GM20000 (cell line): ENCODE measurements at regions not wholly inside any gene's neighbourhood (a gene's known extent, or its start where the extent isn't known, plus 50 kb on each side); places are given as distances from the start of the nearest gene placed in this dataset.

ENCODE experiments used
- DNase-seq: peaks from one replicate; pipeline ENCODE4 v3.0.0; 2012; ENCODE audit warnings: low spot score
- TF ChIP-seq, protein P1 (sequence below): IDR thresholded peaks from 2 replicates; pipeline ENCODE4 v1.5.1; 2012; ENCODE audit warnings: mild to moderate bottlenecking, control low read depth; ENCODE audit errors: extremely low read depth, missing control alignments

DNA sequence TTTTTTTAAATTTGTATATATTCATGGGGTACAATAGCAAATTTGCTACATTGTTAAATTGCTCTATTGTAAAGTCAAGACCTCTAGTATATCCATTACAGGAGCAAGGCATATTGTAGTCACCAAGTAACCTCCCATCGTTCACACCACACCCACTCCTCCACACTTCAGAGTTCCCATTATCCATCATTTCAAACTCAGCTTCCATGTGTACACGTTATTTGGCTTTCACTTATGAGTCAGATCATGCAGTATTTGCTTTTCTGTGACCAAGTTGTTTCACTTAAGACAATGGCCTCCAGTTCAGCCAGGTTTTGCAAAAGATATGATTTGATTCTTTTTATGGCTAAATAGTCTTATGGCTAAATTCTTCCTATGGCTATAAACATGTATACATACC, 2614.2 kb downstream of the PCDH7 start:
- DNase-seq: no peak
- TF ChIP-seq, protein P1, sequence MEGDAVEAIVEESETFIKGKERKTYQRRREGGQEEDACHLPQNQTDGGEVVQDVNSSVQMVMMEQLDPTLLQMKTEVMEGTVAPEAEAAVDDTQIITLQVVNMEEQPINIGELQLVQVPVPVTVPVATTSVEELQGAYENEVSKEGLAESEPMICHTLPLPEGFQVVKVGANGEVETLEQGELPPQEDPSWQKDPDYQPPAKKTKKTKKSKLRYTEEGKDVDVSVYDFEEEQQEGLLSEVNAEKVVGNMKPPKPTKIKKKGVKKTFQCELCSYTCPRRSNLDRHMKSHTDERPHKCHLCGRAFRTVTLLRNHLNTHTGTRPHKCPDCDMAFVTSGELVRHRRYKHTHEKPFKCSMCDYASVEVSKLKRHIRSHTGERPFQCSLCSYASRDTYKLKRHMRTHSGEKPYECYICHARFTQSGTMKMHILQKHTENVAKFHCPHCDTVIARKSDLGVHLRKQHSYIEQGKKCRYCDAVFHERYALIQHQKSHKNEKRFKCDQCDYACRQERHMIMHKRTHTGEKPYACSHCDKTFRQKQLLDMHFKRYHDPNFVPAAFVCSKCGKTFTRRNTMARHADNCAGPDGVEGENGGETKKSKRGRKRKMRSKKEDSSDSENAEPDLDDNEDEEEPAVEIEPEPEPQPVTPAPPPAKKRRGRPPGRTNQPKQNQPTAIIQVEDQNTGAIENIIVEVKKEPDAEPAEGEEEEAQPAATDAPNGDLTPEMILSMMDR: no peak

DNA sequence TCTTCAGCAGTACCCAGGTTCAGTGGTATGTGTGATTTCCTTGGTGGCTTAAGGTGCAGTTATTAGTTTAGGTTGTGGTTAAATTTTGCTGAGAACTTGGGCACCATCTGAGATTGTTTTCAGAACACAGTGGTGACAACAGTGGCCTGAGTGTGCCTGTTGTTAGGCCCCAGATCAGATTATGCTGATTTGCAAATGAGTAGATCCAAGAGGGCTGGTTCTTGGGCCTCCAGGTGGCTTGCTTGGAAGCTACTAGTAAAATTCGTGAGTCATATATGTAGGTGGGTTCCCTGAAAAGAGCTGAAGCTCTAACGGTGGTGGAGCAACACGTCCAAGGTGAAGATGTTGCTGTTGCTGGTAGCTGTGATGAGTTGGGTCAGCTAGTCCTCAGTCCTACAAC, 2619.6 kb downstream of the PCDH7 start:
- TF ChIP-seq, protein P1: no peak
- no peak for DNase-seq

DNA sequence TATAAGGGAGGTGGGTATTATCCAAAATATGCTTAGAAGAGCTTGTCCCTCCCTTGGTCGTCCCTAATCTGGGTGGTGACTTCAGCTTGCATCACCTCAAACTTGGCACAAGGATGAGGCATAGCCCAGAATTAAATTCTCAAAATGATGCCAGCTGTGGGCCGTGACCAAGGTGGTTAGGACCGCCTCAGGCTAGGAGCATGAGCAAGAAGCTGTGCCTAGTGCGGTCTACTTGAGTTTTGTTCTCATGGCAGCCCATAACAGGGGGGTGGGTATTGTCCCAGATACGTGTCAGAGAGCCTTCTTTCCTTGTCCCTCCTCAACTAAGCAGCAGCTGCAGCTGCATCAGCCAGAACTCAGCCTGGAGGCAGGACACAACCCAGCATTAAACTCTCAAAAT, 2620.0 kb downstream of the PCDH7 start:
- TF ChIP-seq, protein P1: no peak
- DNase-seq: no peak

DNA sequence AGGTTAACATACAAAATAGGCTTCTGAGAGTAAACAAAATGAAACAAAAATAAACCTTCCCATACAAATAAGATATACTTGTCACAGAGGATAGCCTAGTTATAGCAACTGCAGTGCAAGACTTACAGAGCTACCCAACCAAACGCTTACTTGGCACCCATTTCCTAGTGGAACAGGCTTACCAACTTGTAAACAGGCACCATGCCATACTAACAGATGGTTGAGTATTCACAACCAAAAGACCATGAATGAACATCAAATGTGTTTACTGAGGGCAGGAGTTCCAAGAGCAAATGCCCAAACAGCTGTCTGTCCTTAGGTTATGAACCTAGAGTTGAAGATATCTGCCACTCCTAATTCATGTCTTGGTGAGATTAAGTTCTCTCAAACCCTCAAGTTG, 2629.2 kb downstream of the PCDH7 start:
- DNase-seq: no peak
- TF ChIP-seq, protein P1: no peak

DNA sequence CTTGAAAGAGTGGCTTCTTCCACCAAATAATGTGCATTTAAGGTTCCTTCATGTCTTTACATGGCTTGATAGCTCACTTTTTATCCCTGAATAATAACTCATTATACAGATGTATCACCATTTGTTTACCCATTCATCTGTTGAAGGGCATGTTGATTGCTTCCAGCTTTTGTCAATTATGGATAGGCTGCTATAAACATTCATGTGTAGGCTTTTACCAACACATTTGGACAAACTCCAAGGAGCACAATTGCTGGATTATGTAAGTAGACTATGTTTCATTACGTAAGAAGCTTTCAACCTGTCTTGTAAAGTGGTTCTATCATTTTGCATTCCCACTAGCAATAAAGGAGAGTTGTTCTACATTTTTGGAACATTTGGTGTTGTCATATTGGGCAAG, 2637.0 kb downstream of the PCDH7 start:
- no peak for DNase-seq
- TF ChIP-seq, protein P1: no peak

DNA sequence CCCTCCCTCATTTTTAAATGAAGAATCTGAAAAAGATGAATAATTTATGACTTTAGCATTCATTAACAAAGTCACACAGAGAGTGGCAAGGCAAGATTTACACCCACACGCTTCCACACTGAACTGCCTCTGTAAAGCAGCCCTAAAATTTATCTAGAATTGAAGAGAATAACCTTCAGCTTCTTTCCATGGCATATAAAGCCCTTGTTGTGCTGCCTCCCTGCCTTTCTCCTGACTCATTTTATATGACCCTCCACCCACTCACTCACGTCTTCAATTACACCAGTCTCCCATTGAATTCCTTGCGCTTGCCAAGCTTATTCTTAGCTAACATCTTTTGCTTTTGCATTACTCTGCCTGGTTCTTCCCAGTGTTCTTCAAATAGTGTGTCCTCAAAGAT, 2649.3 kb downstream of the PCDH7 start:
- no peak for DNase-seq
- TF ChIP-seq, protein P1: no peak

DNA sequence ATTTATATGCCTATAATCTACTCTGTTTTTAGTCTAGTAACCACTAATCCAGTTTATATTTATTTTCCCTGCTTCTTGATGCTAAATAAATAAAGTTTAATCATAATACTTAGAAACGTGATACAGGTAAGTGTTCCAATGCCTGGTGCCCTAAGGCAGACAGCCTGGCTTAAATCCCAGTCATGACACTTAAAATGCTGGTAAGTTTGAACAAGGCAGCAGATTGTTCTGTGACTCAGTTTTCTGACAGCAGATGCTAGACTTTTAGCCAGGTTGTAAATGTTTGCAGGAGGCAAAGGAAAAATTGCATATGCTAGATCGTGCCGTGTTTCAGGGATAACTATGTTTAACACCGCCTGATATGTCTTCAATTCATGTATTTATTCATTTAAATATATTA, 2661.6 kb downstream of the PCDH7 start:
- TF ChIP-seq, protein P1: no peak
- no peak for DNase-seq

DNA sequence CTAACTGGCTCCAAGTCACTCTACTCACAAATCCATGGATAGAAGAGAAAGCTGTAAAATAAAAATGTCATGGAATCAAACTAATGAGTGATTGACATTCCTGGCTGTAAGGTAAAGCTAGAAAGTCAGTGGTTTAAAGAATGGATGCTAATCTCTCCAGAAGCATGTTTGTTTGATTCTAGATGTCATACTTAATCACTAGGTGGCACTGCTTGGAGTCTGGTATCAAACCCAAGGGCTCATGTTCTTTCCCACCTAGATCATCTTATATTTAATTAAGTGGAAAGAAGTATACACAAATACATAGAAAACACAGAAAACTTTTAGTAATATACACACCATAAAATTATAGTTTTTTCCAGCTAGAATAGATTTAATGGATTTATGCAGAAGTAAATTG, 2666.6 kb downstream of the PCDH7 start:
- no peak for DNase-seq
- TF ChIP-seq, protein P1: no peak
